Cardiac muscle cell (in vitro differentiated cells and primary cell): ENCODE measurements at regions not wholly inside any gene's neighbourhood (a gene's known extent, or its start where the extent isn't known, plus 50 kb on each side); places are given as distances from the start of the nearest gene placed in this dataset.

Experiments
- DNase-seq, 2 donors: peaks; one replicate each; pipeline versions ENCODE4 v3.0.0 to v3.0.0-alpha.2; 2010 to 2017; ENCODE audit warnings: low read depth in 1 of 2, low spot score in 1 of 2
- H3K27ac ChIP-seq: fragments of 200-600 bp; sonication (generic); 2 replicates; pipeline ENCODE4 v1.5.1; 2016
- H3K27me3 ChIP-seq: fragments of 200-600 bp; sonication (generic); 2 replicates; pipeline ENCODE4 v1.6.0; 2016; ENCODE audit warnings: control low read depth
- H3K36me3 ChIP-seq: fragments of 200-600 bp; sonication (generic); 2 replicates; pipeline ENCODE4 v1.5.1; 2016; ENCODE audit warnings: control low read depth
- H3K4me1 ChIP-seq: fragments of 200-600 bp; sonication (generic); 2 replicates; pipeline ENCODE4 v1.8.1; 2017; ENCODE audit warnings: low read depth, mild to moderate bottlenecking, mixed run types
- H3K4me3 ChIP-seq: fragments of 200-600 bp; sonication (generic); 2 replicates; pipeline ENCODE4 v1.5.1; 2016; ENCODE audit warnings: mild to moderate bottlenecking
- H3K9me3 ChIP-seq: fragments of 200-600 bp; sonication (generic); 2 replicates; pipeline ENCODE4 v1.5.1; 2017; ENCODE audit warnings: low read depth, mild to moderate bottlenecking, control low read depth
- TF ChIP-seq, protein P1 (sequence below): IDR thresholded peaks from 2 replicates; pipeline ENCODE4 v1.5.1; 2012; ENCODE audit warnings: low read depth, mild to moderate bottlenecking, low read length

DNA sequence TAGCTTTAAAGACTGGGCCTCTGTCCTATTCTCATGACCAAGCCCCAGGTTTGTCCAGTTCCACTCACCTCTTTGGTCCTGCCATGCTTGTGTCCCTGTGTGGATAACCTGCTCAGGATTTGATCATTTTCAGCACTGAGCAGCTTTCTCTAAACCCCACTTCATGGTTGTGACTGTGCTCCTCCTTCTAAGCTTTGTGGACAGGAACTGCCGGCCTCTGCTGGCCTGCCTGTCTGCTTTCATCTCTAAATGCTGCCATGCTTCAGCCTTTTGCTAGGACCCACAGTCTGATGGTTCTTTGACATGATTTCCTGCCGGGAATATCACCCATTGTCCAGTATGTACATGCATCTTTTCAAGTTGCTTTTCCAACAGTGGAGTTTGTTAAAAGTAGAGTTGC is 53.9 kb upstream of the STXBP6 start:
- H3K9me3 ChIP-seq: no peaks in the 10 kb centered on the region
- no peaks in the 10 kb centered on the region for H3K36me3 ChIP-seq
- TF ChIP-seq, protein P1, sequence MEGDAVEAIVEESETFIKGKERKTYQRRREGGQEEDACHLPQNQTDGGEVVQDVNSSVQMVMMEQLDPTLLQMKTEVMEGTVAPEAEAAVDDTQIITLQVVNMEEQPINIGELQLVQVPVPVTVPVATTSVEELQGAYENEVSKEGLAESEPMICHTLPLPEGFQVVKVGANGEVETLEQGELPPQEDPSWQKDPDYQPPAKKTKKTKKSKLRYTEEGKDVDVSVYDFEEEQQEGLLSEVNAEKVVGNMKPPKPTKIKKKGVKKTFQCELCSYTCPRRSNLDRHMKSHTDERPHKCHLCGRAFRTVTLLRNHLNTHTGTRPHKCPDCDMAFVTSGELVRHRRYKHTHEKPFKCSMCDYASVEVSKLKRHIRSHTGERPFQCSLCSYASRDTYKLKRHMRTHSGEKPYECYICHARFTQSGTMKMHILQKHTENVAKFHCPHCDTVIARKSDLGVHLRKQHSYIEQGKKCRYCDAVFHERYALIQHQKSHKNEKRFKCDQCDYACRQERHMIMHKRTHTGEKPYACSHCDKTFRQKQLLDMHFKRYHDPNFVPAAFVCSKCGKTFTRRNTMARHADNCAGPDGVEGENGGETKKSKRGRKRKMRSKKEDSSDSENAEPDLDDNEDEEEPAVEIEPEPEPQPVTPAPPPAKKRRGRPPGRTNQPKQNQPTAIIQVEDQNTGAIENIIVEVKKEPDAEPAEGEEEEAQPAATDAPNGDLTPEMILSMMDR: no peak
- no peaks in the 10 kb centered on the region for H3K27me3 ChIP-seq
- H3K27ac ChIP-seq: no peak overlapping the region
- no peaks in the 10 kb centered on the region for H3K4me1 ChIP-seq
- no peak for DNase-seq
- no peak overlapping the region for H3K4me3 ChIP-seq

DNA sequence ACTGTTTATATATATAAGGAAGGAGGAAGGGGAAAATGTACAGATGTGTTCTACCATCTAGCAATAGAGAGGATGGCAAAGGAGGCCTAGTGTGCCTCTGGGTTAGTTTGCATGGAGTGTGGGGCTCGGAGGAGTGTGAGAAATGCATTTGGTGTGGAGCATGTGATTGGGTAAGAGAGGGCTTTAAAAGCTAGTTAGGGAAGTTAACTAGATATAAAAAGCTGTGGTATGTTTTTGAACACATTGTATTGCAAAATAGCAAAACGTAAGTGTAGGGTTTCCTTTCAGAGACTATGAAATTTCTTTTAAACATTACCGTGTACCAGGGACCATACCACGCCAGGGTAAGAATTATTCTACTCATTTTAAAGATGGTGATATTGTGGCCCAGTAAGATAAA is 53.3 kb upstream of the STXBP6 start:
- no peak overlapping the region for H3K27ac ChIP-seq
- H3K4me3 ChIP-seq: no peak overlapping the region
- no peaks in the 10 kb centered on the region for H3K27me3 ChIP-seq
- no peaks in the 10 kb centered on the region for H3K9me3 ChIP-seq
- no peaks in the 10 kb centered on the region for H3K4me1 ChIP-seq
- no peak for DNase-seq
- TF ChIP-seq, protein P1: no peak
- H3K36me3 ChIP-seq: no peaks in the 10 kb centered on the region

DNA sequence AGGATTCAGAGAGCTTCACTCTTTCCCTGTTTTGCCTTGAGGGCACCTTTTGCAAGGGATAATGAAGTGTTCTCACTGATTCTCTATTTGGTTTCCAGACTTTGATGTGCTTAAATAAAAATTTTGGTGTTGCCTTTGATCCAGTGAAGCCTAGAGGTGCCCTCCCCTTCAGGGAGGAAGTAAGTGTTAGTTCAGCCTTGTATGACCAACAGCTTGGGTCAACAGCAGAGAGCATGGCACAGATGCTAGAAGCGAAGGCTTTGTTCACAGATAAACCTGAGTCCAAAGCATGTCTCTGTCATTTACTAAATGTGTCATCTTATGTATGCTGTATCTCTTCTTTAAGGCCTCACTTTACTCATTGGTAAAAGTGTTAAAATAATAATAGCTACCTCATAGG is 52.8 kb upstream of the STXBP6 start:
- no peaks in the 10 kb centered on the region for H3K9me3 ChIP-seq
- TF ChIP-seq, protein P1: no peak
- no peaks in the 10 kb centered on the region for H3K27me3 ChIP-seq
- H3K4me1 ChIP-seq: no peaks in the 10 kb centered on the region
- no peak overlapping the region for H3K27ac ChIP-seq
- no peaks in the 10 kb centered on the region for H3K36me3 ChIP-seq
- H3K4me3 ChIP-seq: no peak overlapping the region
- DNase-seq: no peak

DNA sequence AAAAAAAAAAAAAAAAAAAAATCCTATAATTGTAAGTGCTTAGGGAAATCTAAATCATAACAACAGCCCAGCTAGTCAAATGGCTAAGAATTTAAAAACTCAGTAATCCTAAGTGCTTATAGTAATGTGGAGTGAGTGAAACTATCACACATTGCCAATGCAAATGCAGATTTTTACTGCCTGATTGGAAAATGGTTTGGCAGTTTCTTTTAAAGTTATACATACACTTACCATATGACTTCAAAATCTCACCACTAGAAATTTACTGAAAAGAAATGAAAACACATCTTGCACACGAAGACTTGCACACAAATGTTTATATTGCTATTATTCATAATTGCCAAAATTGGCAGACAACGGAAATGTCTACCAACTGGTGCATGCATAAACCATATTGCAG is 51.3 kb upstream of the STXBP6 start:
- Histone ChIP-seq H3K27me3 (no peaks in the 10 kb centered on the region), H3K27ac (no peak overlapping the region), H3K4me1 (no peaks in the 10 kb centered on the region), H3K36me3 (no peaks in the 10 kb centered on the region), H3K4me3 (no peak overlapping the region), H3K9me3 (no peaks in the 10 kb centered on the region)
- no peak for DNase-seq
- TF ChIP-seq, protein P1: no peak
